GM12878 (cell line): ENCODE measurements at regions not wholly inside any gene's neighbourhood (a gene's known extent, or its start where the extent isn't known, plus 50 kb on each side); places are given as distances from the start of the nearest gene placed in this dataset.

Experiments used
- ATAC-seq: fragments of 200-7000 bp; cut with Tn5 transposase; 3 replicates; pipeline ENCODE4 v1.9.1; 2020; ENCODE audit warnings: mild to moderate bottlenecking, moderate library complexity
- BruUV-seq: library from RNA; stranded (reverse); fragments of 400-500 nt; replicated peaks from 2 replicates; lab custom pipeline; 2021; lab: Mats Ljungman, UMichigan
- CTCF ChIA-PET: fragments of 300-600 bp; sonication (Branson Sonifier 250); formaldehyde crosslinking; extraction: SDS; loops from one replicate; lab custom pipeline; 2021; ENCODE audit warnings: inconsistent platforms; lab: Yijun Ruan, JAX
- POLR2A ChIA-PET: fragments of 350-600 bp; formaldehyde crosslinking; extraction: SDS; loops from one replicate; lab custom pipeline; 2021; ENCODE audit warnings: inconsistent platforms; lab: Charles Lee
- RAD21 ChIA-PET: fragments of 300-600 bp; sonication (Branson Sonifier 250); formaldehyde crosslinking; loops from one replicate; lab custom pipeline; 2023; ENCODE audit warnings: antibody characterized with exemption; ENCODE audit not compliant: unreplicated experiment; lab: Charles Lee
- SMC1A ChIA-PET: fragments of 300-600 bp; sonication (Branson Sonifier 250); formaldehyde crosslinking; loops from one replicate; lab custom pipeline; 2023; ENCODE audit not compliant: unreplicated experiment, uncharacterized antibody; lab: Charles Lee
- DNase-seq: peaks from one replicate; pipeline ENCODE4 v3.0.0-alpha.2; 2011; ENCODE audit warnings: low read depth, low spot score
- FAIRE-seq: peaks from 3 replicates; lab custom pipeline; 2011; peaks lifted over from hg19 to GRCh38; lab: Jason Lieb, UNC
- H2AFZ ChIP-seq: 2 replicates; pipeline ENCODE4 v1.6.0; 2011; ENCODE audit warnings: low read depth, low read length, control low read depth; ENCODE audit not compliant: control insufficient read depth
- H3K27ac ChIP-seq: 2 replicates; pipeline ENCODE4 v1.5.1; 2011; ENCODE audit warnings: control low read depth; ENCODE audit not compliant: control insufficient read depth, insufficient read depth
- H3K27me3 ChIP-seq, 2 experiments: replicated peaks in 1 of 2; 2 replicates each; pipeline versions ENCODE4 v1.6.0 to v1.6.1; 2011; ENCODE audit warnings: low read length in 1 of 2; ENCODE audit not compliant: control insufficient read depth in 2 of 2, insufficient read depth in 2 of 2
- H3K36me3 ChIP-seq, 2 experiments: 2 replicates each; pipeline ENCODE4 v1.5.1; 2011; ENCODE audit warnings: low read length in 1 of 2; ENCODE audit not compliant: control insufficient read depth in 2 of 2, insufficient read depth in 2 of 2
- H3K4me1 ChIP-seq: 2 replicates; pipeline ENCODE4 v1.6.1; 2011; ENCODE audit warnings: mild to moderate bottlenecking, low read length, moderate library complexity, mixed read lengths; ENCODE audit not compliant: control insufficient read depth, insufficient read depth
- H3K4me2 ChIP-seq: 2 replicates; pipeline ENCODE4 v1.6.0; 2011; ENCODE audit warnings: control low read depth; ENCODE audit not compliant: control insufficient read depth, insufficient read depth
- H3K4me3 ChIP-seq: fragments of 200-600 bp; sonication (generic); 2 replicates; pipeline ENCODE4 v1.5.1; 2016
- H3K79me2 ChIP-seq: 2 replicates; pipeline ENCODE4 v1.6.0; 2011; ENCODE audit warnings: low read length; ENCODE audit not compliant: control insufficient read depth, insufficient read depth
- H3K9ac ChIP-seq: 2 replicates; pipeline ENCODE4 v1.8.0; 2011; ENCODE audit warnings: low read length, control low read depth, mixed read lengths; ENCODE audit not compliant: control insufficient read depth, insufficient read depth
- H3K9me3 ChIP-seq: replicated peaks from 3 replicates; pipeline ENCODE4 v1.5.1; 2011; ENCODE audit warnings: mild to moderate bottlenecking, low read length; ENCODE audit not compliant: control insufficient read depth, insufficient read depth
- H4K20me1 ChIP-seq: 2 replicates; pipeline ENCODE4 v1.6.0; 2011; ENCODE audit not compliant: control insufficient read depth, insufficient read depth
- BCL11A ChIP-seq: IDR thresholded peaks from 2 replicates; pipeline ENCODE4 v1.6.1; 2011; ENCODE audit warnings: low read depth, low read length
- CEBPB ChIP-seq, 2 experiments: fragments of 150-350 bp in 1 of 2; IDR thresholded peaks; 2 replicates each; pipeline ENCODE4 v1.6.1; 2012 to 2014; ENCODE audit warnings: low read depth in 2 of 2, low read length in 2 of 2, borderline replicate concordance in 1 of 2, inconsistent platforms in 1 of 2
- EGR1 ChIP-seq, 2 experiments: IDR thresholded peaks; 1 replicate in 1 of 2; 2 replicates in 1 of 2; pipeline ENCODE4 v1.6.1; 2011 to 2012; ENCODE audit warnings: low read depth in 2 of 2, low read length in 2 of 2, borderline replicate concordance in 1 of 2, mild to moderate bottlenecking in 1 of 2, moderate library complexity in 1 of 2
- IKZF2 ChIP-seq, 2 experiments: fragments of 450-650 bp; IDR thresholded peaks; 2 replicates each; pipeline ENCODE4 v1.6.1; 2017; ENCODE audit warnings: mild to moderate bottlenecking in 2 of 2, moderate library complexity in 2 of 2
- MEF2A ChIP-seq: IDR thresholded peaks from 2 replicates; pipeline ENCODE4 v1.6.1; 2011; ENCODE audit warnings: low read depth, mild to moderate bottlenecking, low read length, moderate library complexity; ENCODE audit not compliant: insufficient read depth
- NFIC ChIP-seq: IDR thresholded peaks from 2 replicates; pipeline ENCODE4 v1.6.1; 2012; ENCODE audit warnings: low read depth, mild to moderate bottlenecking, inconsistent platforms, low read length, moderate library complexity
- POLR2A ChIP-seq: IDR thresholded peaks from 2 replicates; pipeline ENCODE4 v1.6.1; 2011; ENCODE audit warnings: low read depth, mild to moderate bottlenecking, low read length
- POLR2AphosphoS5 ChIP-seq: IDR thresholded peaks from 2 replicates; pipeline ENCODE4 v1.6.1; 2011; ENCODE audit warnings: mild to moderate bottlenecking, low read length, inconsistent platforms
- RAD51 ChIP-seq: fragments of 450-650 bp; IDR thresholded peaks from 2 replicates; pipeline ENCODE4 v1.6.1; 2016; ENCODE audit warnings: moderate library complexity, mild to moderate bottlenecking, inconsistent platforms
- ZNF217 ChIP-seq: fragments of 450-650 bp; IDR thresholded peaks from 2 replicates; pipeline ENCODE4 v1.6.1; 2017; ENCODE audit warnings: antibody characterized with exemption, mild to moderate bottlenecking
- WGBS: methylation state at CpG from one replicate; pipeline ENCODE4 v1.1.6; 2016; ENCODE audit warnings: low lambda C conversion rate; ENCODE audit not compliant: insufficient replicate concordance, insufficient coverage; ENCODE audit errors: missing lambda C conversion rate; 5-methylcytosine and 5-hydroxymethylcytosine counted together
- in situ Hi-C: fragments of 300-500 bp; cut with MboI; formaldehyde crosslinking; loops from 9 replicates; pipeline ENCODE4 v1.14.3; 2018; ENCODE audit warnings: mixed read lengths
- intact Hi-C: fragments of 100-400 bp; cut with micrococcal nuclease; formaldehyde crosslinking; loops from one replicate; pipeline ENCODE4 v1.14.2; 2022; ENCODE audit not compliant: unreplicated experiment
- TF ChIP-seq, protein P1 (sequence below): fragments of 450-650 bp; IDR thresholded peaks from 2 replicates; pipeline ENCODE4 v1.6.1; 2017; ENCODE audit warnings: borderline replicate concordance
- TF ChIP-seq, protein P2 (sequence below): IDR thresholded peaks from 2 replicates; pipeline ENCODE4 v1.6.1; 2011; ENCODE audit warnings: low read depth, low read length, improper control_type of control experiment, borderline replicate concordance

DNA sequence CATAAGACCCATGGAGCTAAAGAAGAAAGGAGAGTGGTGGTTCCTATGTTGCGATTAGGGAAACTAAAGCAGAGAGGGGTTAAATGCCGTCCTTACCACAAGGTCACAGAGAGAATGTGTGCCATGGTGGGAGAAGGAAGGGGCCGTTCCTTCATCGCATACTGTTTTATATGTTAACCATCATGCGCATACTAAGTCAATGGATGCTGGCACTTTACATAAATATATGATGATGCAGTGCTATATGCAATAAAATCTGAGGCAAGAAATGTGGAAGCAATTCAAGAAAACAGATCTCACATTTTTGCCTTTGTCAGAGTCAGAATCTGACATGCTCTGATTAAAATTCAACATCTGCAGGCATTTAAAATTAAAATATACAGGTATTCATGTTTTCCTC, 168.1 kb downstream of the BMP4 start:
- SMC1A ChIA-PET, result interaction anchor here (0.7 to 1.5 kb wide), 3 partner anchors 9 to 249 kb away, joined by 3 read pairs; no protein-coding TSS in a partner anchor
- no peak overlapping the region for H2AFZ ChIP-seq
- POLR2A ChIA-PET, result no interaction called here
- no peak for TF ChIP-seq IKZF2 (IDR thresholded peaks at IDR 0.05)
- TF ChIP-seq NFIC, result no peak
- TF ChIP-seq CEBPB (IDR thresholded peaks at IDR 0.05; ENCODE audit: borderline replicate concordance in 1 of 2, low read depth in 2 of 2, low read length in 2 of 2), result no peak
- no peak for TF ChIP-seq MEF2A
- TF ChIP-seq, protein P1, sequence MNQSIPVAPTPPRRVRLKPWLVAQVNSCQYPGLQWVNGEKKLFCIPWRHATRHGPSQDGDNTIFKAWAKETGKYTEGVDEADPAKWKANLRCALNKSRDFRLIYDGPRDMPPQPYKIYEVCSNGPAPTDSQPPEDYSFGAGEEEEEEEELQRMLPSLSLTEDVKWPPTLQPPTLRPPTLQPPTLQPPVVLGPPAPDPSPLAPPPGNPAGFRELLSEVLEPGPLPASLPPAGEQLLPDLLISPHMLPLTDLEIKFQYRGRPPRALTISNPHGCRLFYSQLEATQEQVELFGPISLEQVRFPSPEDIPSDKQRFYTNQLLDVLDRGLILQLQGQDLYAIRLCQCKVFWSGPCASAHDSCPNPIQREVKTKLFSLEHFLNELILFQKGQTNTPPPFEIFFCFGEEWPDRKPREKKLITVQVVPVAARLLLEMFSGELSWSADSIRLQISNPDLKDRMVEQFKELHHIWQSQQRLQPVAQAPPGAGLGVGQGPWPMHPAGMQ, result no peak
- H3K4me3 ChIP-seq, result no peak overlapping the region
- no peak overlapping the region for H3K27ac ChIP-seq
- CTCF ChIA-PET, result no interaction called here
- RAD21 ChIA-PET, result no interaction called here
- intact Hi-C loops (no loop called here), in situ Hi-C loops (no loop called here)
- no peak for FAIRE-seq
- no peaks in the 10 kb centered on the region for H3K36me3 ChIP-seq
- no TSS peak for BruUV-seq
- H3K9me3 ChIP-seq, result no peaks in the 10 kb centered on the region
- no peak for ATAC-seq
- DNase-seq, result no peak
- WGBS, result 60% methylated on average over 5 of the region's 5 CpGs
- no peak overlapping the region for H3K9ac ChIP-seq
- no peaks in the 10 kb centered on the region for H3K27me3 ChIP-seq
- H3K79me2 ChIP-seq, result no peaks in the 10 kb centered on the region
- no peaks in the 10 kb centered on the region for H4K20me1 ChIP-seq
- no peak overlapping the region for H3K4me2 ChIP-seq
- H3K4me1 ChIP-seq, result no peaks in the 10 kb centered on the region

DNA sequence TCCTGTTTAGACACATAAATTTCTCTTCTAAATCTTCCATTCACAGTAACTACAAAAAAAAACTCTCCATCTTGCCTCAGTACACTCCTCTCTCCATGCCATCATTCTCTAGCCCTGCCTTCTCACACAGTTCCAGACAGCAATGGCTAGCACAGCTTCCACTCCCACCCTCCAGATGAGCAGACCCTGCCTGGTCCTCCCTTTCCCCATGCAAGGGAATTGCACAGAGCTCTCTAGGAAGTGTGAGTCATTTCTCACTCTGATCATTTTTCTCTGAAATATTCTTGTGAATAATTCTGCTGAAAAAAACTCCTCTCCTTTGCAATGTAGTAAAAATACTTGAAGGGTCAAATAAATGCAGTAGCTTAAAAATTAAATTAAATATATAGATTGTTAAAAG, 170.6 kb downstream of the BMP4 start:
- Histone ChIP-seq H3K79me2 (no peaks in the 10 kb centered on the region), H3K4me3 (no peak overlapping the region), H2AFZ (no peak overlapping the region), H3K36me3 (no peaks in the 10 kb centered on the region), H4K20me1 (no peaks in the 10 kb centered on the region), H3K4me2 (no peak overlapping the region), H3K27ac (no peak overlapping the region), H3K9me3 (no peaks in the 10 kb centered on the region), H3K9ac (no peak overlapping the region), H3K27me3 (no peaks in the 10 kb centered on the region), H3K4me1 (no peaks in the 10 kb centered on the region)
- FAIRE-seq (no peak), DNase-seq (no peak), ATAC-seq (no peak)
- intact Hi-C loops, result no loop called here
- ChIA-PET SMC1A (no interaction called here), RAD21 (no interaction called here), CTCF (no interaction called here), POLR2A (no interaction called here)
- in situ Hi-C loops, result no loop called here
- TF ChIP-seq POLR2A (no peak), BCL11A (no peak), POLR2AphosphoS5 (no peak), ZNF217 (no peak), RAD51 (no peak), EGR1 (IDR thresholded peaks at IDR 0.05; ENCODE audit: borderline replicate concordance in 1 of 2, low read depth in 2 of 2, low read length in 2 of 2) (no peak)
- TF ChIP-seq, protein P2, sequence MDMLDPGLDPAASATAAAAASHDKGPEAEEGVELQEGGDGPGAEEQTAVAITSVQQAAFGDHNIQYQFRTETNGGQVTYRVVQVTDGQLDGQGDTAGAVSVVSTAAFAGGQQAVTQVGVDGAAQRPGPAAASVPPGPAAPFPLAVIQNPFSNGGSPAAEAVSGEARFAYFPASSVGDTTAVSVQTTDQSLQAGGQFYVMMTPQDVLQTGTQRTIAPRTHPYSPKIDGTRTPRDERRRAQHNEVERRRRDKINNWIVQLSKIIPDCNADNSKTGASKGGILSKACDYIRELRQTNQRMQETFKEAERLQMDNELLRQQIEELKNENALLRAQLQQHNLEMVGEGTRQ, result no peak
- no TSS peak for BruUV-seq
